ENCODE measurements at regions not wholly inside any gene's neighbourhood (a gene's known extent, or its start where the extent isn't known, plus 50 kb on each side); places are given as distances from the start of the nearest gene placed in this dataset.

GRCh38 chr5:89133129-89133528 lies 250.1 kb upstream of the MEF2C start:
- DNase-seq = no peak

GRCh38 chr5:89130851-89131250 lies 247.9 kb upstream of the MEF2C start:
- DNase-seq = no peak

- DNase-seq = no peak
These were observed 247.0 kb upstream of the MEF2C start for GRCh38 chr5:89129941-89130340.

GRCh38 chr5:89128906-89129625 lies 246.1 kb upstream of the MEF2C start:
- DNase-seq = no peak

GRCh38 chr5:89128092-89128491 lies 245.1 kb upstream of the MEF2C start:
- DNase-seq = no peak

GRCh38 chr5:89127191-89127590 lies 244.2 kb upstream of the MEF2C start:
- no peak for DNase-seq

GRCh38 chr5:89125372-89125771 lies 242.4 kb upstream of the MEF2C start:
- no peak for DNase-seq

GRCh38 chr5:89123581-89123980 lies 240.6 kb upstream of the MEF2C start:
- no peak for DNase-seq

GRCh38 chr5:89120719-89121118 lies 237.7 kb upstream of the MEF2C start:
- no peak for DNase-seq

- DNase-seq = no peak
These were observed 234.2 kb upstream of the MEF2C start for GRCh38 chr5:89117124-89117644.

GRCh38 chr5:89110916-89111646 lies 228.1 kb upstream of the MEF2C start:
- no peak for DNase-seq

- DNase-seq = no peak
These were observed 223.5 kb upstream of the MEF2C start for GRCh38 chr5:89106480-89106879.

- no peak for DNase-seq
These were observed 222.9 kb upstream of the MEF2C start for GRCh38 chr5:89105836-89106235.

GRCh38 chr5:89105171-89105695 lies 222.2 kb upstream of the MEF2C start:
- DNase-seq = no peak

GRCh38 chr5:89098199-89098756 lies 215.3 kb upstream of the MEF2C start:
- no peak for DNase-seq

GRCh38 chr5:89097103-89097502 lies 214.1 kb upstream of the MEF2C start:
- DNase-seq = no peak

- DNase-seq = no peak
These were observed 212.4 kb upstream of the MEF2C start for GRCh38 chr5:89095341-89095740.

GRCh38 chr5:89090037-89090436 lies 207.1 kb upstream of the MEF2C start:
- DNase-seq = no peak

GRCh38 chr5:89087551-89088318 lies 204.8 kb upstream of the MEF2C start:
- no peak for DNase-seq

- no peak for DNase-seq
These were observed 204.1 kb upstream of the MEF2C start for GRCh38 chr5:89087128-89087527.

GRCh38 chr5:89086390-89087086 lies 203.6 kb upstream of the MEF2C start:
- no peak for DNase-seq

Data from renal pelvis (tissue), 1 donor.